ENCODE measurements at regions not wholly inside any gene's neighbourhood (a gene's known extent, or its start where the extent isn't known, plus 50 kb on each side); places are given as distances from the start of the nearest gene placed in this dataset.

GRCh38 chr3:8298021-8298954 lies 203.3 kb upstream of the LMCD1 start:
- DNase-seq (ENCODE audit: low read depth, low spot score) = no peak
- no peak overlapping the region for H3K4me3 Mint-ChIP-seq

DNA sequence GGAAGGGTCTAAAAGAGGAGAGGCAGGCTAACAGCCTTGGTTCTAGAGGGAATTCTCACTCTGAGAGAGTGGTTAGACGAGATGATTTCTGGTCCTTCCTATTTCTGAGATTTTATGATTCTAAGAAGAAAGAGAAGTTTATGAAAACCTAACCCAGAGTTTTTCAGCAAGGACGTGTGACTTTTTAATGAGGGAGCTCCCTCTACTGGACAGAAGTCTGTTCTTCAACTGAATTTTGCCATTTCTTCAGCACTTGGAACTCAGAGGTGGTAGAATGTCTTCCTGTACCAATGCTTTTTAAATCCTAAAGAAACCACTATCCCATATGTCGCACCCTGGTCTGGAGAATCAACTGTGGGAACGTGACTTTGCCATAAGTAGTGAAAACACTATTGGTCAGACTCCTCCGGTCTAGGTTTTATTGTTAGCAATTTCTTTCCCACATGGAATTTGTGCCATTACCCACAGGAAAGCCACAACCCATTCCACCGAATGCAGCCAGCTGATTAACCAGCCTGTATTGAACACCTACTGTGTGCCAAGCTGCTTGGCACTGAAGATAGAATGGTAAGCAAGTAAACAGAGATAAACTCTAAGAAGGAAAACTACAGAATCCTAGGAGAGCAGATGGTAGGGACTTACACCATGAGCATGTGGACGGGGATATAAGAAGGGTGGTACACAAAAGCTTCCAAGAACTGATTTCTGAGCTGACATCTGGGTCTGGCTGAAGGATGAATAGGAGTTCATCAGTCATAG lies 199.5 kb upstream of the LMCD1 start:
- peak; percentile 7 for DNase-seq (ENCODE audit: low read depth, low spot score)
- no peak overlapping the region for H3K4me3 Mint-ChIP-seq
- H3K27me3 Mint-ChIP-seq (ENCODE audit: low read depth) = no peaks in the 10 kb centered on the region
- H3K9me3 Mint-ChIP-seq = no peaks in the 10 kb centered on the region
- no peaks in the 10 kb centered on the region for H3K36me3 Mint-ChIP-seq (ENCODE audit: low read depth)
- H3K4me1 Mint-ChIP-seq = no peaks in the 10 kb centered on the region
- H3K27ac Mint-ChIP-seq (ENCODE audit: unreplicated experiment) = peak overlapping the region; percentile 91
- TF ChIP-seq, protein P1, sequence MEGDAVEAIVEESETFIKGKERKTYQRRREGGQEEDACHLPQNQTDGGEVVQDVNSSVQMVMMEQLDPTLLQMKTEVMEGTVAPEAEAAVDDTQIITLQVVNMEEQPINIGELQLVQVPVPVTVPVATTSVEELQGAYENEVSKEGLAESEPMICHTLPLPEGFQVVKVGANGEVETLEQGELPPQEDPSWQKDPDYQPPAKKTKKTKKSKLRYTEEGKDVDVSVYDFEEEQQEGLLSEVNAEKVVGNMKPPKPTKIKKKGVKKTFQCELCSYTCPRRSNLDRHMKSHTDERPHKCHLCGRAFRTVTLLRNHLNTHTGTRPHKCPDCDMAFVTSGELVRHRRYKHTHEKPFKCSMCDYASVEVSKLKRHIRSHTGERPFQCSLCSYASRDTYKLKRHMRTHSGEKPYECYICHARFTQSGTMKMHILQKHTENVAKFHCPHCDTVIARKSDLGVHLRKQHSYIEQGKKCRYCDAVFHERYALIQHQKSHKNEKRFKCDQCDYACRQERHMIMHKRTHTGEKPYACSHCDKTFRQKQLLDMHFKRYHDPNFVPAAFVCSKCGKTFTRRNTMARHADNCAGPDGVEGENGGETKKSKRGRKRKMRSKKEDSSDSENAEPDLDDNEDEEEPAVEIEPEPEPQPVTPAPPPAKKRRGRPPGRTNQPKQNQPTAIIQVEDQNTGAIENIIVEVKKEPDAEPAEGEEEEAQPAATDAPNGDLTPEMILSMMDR (conservative IDR thresholded peaks at IDR 0.05) = peak; percentile 87

More at GRCh38 chr3:8298021-8298954, 203.3 kb upstream of the LMCD1 start:
- TF ChIP-seq, protein P1 (conservative IDR thresholded peaks at IDR 0.05) = no peak
- H3K4me1 Mint-ChIP-seq = no peaks in the 10 kb centered on the region
- no peak overlapping the region for H3K27ac Mint-ChIP-seq (ENCODE audit: unreplicated experiment)
- H3K9me3 Mint-ChIP-seq = no peaks in the 10 kb centered on the region
- no peaks in the 10 kb centered on the region for H3K36me3 Mint-ChIP-seq (ENCODE audit: low read depth)
- H3K27me3 Mint-ChIP-seq (ENCODE audit: low read depth) = no peaks in the 10 kb centered on the region

DNA sequence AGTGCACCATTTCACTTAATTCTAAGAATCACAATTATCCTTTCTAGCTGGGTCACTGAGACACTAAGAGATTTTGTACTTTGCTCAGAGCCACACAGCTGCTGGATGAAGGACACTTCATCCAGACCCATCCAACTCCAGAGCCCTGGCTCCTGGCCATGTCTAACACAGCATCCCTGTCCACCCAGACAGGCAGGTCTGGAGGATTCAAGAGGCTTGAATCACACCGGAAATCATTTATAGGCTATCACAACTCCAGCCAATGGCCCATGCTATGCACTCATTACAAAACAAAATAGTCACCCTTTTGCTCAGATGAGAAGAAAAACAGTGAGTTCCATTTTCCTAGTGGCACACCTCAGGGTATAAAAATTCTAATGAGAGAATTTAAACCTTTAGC lies 198.2 kb upstream of the LMCD1 start:
- DNase-seq (ENCODE audit: low read depth, low spot score) = no peak
- Mint-ChIP-seq H3K4me3 (no peak overlapping the region), H3K27me3 (ENCODE audit: low read depth) (no peaks in the 10 kb centered on the region), H3K36me3 (ENCODE audit: low read depth) (no peaks in the 10 kb centered on the region), H3K9me3 (no peaks in the 10 kb centered on the region), H3K4me1 (no peaks in the 10 kb centered on the region), H3K27ac (ENCODE audit: unreplicated experiment) (no peak overlapping the region)
- TF ChIP-seq, protein P1 (conservative IDR thresholded peaks at IDR 0.05) = no peak

DNA sequence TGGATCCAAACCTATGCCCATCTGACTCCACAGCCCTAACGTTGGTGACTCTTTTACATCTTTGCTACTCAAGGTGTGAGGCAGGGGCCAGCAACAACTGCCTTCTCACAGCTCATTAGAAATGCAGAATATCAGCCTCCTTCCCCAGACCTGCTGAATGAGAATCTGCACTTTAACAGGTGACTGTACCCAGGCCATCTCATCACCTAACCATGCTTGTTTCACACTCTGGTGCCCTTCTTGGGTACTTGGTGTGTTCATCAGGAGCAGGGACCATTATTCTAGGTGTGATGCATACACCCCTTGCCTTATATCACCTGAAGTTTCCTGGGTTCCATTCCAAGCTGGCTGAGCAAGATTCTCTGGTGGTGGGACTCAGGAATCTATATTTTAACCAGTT lies 196.3 kb upstream of the LMCD1 start:
- no peak for DNase-seq (ENCODE audit: low read depth, low spot score)
- no peaks in the 10 kb centered on the region for H3K36me3 Mint-ChIP-seq (ENCODE audit: low read depth)
- H3K4me1 Mint-ChIP-seq = no peaks in the 10 kb centered on the region
- H3K9me3 Mint-ChIP-seq = peaks cover 4% of the 10 kb centered on the region
- no peaks in the 10 kb centered on the region for H3K27me3 Mint-ChIP-seq (ENCODE audit: low read depth)
- H3K27ac Mint-ChIP-seq (ENCODE audit: unreplicated experiment) = no peak overlapping the region
- TF ChIP-seq, protein P1 (conservative IDR thresholded peaks at IDR 0.05) = no peak
- no peak overlapping the region for H3K4me3 Mint-ChIP-seq

GRCh38 chr3:8307545-8308110 lies 194.0 kb upstream of the LMCD1 start:
- H3K27me3 Mint-ChIP-seq (ENCODE audit: low read depth) = no peaks in the 10 kb centered on the region
- H3K4me3 Mint-ChIP-seq = no peak overlapping the region
- no peak for DNase-seq (ENCODE audit: low read depth, low spot score)
- no peaks in the 10 kb centered on the region for H3K4me1 Mint-ChIP-seq
- peaks cover 9% of the 10 kb centered on the region for H3K9me3 Mint-ChIP-seq
- H3K36me3 Mint-ChIP-seq (ENCODE audit: low read depth) = peaks cover 5% of the 10 kb centered on the region
- H3K27ac Mint-ChIP-seq (ENCODE audit: unreplicated experiment) = no peak overlapping the region
- TF ChIP-seq, protein P1 (conservative IDR thresholded peaks at IDR 0.05) = no peak
